Thyroid gland (tissue), 4 donors: ENCODE measurements at regions not wholly inside any gene's neighbourhood (a gene's known extent, or its start where the extent isn't known, plus 50 kb on each side); places are given as distances from the start of the nearest gene placed in this dataset.

Experiments used
- POLR2A ChIP-seq, 2 donors: fragments of 450-650 bp; IDR thresholded peaks; one replicate each; pipeline ENCODE4 v1.6.1; 2017; ENCODE audit warnings: antibody characterized with exemption in 2 of 2, mild to moderate bottlenecking in 2 of 2, moderate library complexity in 1 of 2
- TF ChIP-seq, protein P1 (sequence below), 6 experiments: fragments of 200-600 bp in 3 of 6; fragments of 450-650 bp in 3 of 6; sonication (generic) in 3 of 6; IDR thresholded peaks; one replicate each; pipeline ENCODE4 v1.5.1; 2016 to 2019; ENCODE audit warnings: antibody characterized with exemption in 6 of 6, mild to moderate bottlenecking in 2 of 6, inconsistent platforms in 1 of 6, moderate library complexity in 1 of 6

GRCh38 chr4:187207931-187208330 lies 484.3 kb upstream of the FAT1 start:
- TF ChIP-seq, protein P1, sequence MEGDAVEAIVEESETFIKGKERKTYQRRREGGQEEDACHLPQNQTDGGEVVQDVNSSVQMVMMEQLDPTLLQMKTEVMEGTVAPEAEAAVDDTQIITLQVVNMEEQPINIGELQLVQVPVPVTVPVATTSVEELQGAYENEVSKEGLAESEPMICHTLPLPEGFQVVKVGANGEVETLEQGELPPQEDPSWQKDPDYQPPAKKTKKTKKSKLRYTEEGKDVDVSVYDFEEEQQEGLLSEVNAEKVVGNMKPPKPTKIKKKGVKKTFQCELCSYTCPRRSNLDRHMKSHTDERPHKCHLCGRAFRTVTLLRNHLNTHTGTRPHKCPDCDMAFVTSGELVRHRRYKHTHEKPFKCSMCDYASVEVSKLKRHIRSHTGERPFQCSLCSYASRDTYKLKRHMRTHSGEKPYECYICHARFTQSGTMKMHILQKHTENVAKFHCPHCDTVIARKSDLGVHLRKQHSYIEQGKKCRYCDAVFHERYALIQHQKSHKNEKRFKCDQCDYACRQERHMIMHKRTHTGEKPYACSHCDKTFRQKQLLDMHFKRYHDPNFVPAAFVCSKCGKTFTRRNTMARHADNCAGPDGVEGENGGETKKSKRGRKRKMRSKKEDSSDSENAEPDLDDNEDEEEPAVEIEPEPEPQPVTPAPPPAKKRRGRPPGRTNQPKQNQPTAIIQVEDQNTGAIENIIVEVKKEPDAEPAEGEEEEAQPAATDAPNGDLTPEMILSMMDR (IDR thresholded peaks at IDR 0.05), result no peak
- TF ChIP-seq POLR2A (IDR thresholded peaks at IDR 0.05), result no peak
